GM10266 (cell line): ENCODE measurements at regions not wholly inside any gene's neighbourhood (a gene's known extent, or its start where the extent isn't known, plus 50 kb on each side); places are given as distances from the start of the nearest gene placed in this dataset.

Source experiments
- DNase-seq: peaks from one replicate; pipeline ENCODE4 v3.0.0; 2012; ENCODE audit errors: extremely low spot score
- TF ChIP-seq, protein P1 (sequence below): IDR thresholded peaks from 2 replicates; pipeline ENCODE4 v1.5.1; 2012; ENCODE audit warnings: mild to moderate bottlenecking, low read depth; ENCODE audit not compliant: control insufficient read depth, insufficient read depth; ENCODE audit errors: missing control alignments

DNA sequence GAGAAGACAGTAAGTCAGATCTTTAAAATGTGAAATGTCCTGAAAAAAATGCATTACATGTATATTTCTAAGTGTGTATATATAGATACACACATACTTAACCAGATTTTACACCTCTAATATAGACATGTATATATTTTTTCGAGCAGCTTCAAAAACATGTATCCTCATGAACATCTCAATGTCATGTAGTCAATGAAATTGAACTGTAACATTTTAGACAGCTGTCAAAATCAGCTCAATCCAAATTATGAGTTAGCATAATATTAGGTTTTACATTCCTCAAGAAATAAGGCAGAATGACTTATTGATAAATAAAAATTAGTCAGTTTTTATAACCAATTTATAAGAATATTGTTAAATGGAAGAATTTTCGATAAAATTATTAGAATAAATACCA is 665.7 kb downstream of the BRINP3 start:
- no peak for DNase-seq
- TF ChIP-seq, protein P1, sequence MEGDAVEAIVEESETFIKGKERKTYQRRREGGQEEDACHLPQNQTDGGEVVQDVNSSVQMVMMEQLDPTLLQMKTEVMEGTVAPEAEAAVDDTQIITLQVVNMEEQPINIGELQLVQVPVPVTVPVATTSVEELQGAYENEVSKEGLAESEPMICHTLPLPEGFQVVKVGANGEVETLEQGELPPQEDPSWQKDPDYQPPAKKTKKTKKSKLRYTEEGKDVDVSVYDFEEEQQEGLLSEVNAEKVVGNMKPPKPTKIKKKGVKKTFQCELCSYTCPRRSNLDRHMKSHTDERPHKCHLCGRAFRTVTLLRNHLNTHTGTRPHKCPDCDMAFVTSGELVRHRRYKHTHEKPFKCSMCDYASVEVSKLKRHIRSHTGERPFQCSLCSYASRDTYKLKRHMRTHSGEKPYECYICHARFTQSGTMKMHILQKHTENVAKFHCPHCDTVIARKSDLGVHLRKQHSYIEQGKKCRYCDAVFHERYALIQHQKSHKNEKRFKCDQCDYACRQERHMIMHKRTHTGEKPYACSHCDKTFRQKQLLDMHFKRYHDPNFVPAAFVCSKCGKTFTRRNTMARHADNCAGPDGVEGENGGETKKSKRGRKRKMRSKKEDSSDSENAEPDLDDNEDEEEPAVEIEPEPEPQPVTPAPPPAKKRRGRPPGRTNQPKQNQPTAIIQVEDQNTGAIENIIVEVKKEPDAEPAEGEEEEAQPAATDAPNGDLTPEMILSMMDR = no peak

DNA sequence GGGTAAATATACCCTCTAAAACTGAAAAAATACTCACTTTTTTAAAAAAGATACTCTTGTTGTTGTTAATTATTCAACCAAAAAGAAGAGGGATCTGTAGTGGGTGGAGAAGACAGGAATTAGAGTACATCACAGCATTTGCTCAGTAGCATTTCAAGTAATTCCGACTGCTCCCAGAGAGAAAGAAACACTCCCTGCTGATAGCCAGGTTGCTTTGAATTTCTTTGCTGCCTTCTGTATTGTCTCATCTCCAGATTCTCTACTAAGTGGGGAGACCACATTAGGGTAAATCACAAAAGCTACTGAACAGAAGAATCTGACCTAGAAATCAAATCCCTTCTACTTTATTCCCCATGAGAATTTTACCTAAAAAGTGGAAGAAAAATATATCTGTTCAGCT is 661.1 kb downstream of the BRINP3 start:
- TF ChIP-seq, protein P1 = no peak
- DNase-seq = no peak

DNA sequence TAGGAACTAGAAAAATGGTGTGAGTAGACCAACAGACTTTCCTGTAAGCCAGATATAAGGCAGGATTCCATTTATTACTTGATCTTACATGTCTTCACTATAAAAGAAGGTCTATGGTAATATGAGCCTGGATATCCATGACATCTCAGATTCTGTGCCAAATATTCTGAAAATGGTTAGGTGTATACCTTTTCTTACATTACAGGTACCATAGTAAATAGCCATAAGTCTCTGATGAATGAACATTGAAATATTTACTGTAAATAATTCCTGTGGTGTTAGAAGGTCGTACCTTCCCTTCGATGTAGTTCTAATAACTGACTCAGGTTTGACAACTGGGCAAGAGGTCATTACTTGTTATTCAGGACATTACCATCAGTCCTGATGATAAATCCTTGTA is 657.9 kb downstream of the BRINP3 start:
- TF ChIP-seq, protein P1 = no peak

DNA sequence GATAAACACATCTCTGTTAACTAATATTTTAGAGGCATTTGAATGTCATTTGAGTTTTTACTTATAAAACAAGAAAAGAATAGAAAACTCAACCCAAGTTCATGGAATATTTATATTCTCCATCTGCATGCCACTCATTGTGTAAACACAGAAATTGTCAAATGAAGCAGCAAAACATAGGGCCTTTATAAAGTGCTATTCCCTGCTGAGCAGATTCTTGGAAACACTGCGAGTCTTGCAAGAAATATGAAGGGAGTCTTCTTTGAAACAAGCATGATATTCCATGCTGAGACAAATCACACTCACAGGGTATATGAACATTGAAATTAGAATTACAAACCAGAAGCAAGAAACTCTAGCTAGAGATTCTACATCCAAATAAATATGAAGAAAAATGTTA is 655.8 kb downstream of the BRINP3 start:
- DNase-seq = no peak
- TF ChIP-seq, protein P1 = no peak

More for the DNA sequence above, 657.9 kb downstream of the BRINP3 start:
- DNase-seq = no peak

DNA sequence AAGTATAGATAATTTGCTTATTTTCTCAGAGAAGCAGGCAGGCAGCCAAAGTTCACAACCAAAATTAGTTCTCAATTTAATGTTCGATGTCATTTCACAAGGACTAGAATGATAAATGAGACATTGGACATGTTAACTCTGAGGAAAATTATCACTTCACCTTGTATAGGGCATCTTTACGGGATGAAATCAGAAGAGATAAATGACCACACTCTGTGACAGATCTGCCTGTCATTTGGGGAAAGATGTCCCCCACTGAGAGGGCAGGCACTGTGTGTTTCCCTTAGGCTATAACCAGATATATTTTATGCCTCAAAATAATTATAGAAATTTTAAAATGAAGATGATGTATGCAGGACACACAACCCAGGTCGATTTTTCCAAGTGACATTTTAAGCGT is 642.9 kb downstream of the BRINP3 start:
- TF ChIP-seq, protein P1 = no peak
- DNase-seq = no peak

DNA sequence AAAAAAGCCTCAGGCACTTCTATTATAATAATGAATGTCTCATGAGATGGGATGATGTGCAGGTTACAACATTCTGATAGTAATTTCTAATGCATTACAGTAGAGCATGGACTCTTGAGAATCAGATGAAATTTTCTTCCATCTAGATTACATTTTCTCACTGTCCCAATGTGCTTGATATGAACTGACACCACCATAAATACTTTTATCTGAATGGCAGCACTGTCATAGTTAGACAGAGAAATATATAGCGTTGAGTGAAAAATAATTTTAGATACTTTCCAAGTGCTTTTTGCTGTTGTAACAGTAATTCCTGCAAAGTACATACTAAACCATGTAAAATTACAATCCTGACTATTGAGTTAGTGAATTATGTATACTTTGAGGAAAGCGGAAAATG is 630.1 kb downstream of the BRINP3 start:
- no peak for DNase-seq

DNA sequence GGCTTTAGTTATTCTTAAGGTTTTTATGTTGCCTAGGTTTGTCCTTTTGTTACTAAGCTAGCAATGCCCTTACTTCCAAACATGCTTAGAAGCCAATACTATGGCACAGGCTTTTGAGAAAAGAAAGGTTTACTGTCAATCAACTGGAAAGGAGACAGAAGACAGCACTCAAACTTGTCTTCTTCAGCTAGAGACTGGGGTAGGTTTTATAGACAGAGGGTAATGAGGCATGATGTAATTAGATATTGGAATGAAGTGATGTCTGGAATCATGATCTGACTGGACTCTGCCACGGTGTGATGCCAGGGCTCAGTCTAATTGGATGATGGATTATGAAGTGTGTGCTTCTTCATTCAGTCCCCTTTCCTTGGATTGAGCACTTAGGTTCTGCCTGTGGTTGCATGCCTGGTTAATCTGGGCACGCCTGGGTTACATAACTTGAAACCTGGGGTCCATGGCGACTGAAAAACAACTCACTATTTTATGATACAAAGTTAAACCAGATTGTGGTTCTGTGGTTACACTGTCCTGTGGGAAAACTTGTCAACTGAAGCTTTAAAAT is 625.8 kb downstream of the BRINP3 start:
- TF ChIP-seq, protein P1 = no peak
- no peak for DNase-seq

More for the DNA sequence above, 630.1 kb downstream of the BRINP3 start:
- TF ChIP-seq, protein P1 = no peak
